ENCODE measurements at regions not wholly inside any gene's neighbourhood (a gene's known extent, or its start where the extent isn't known, plus 50 kb on each side); places are given as distances from the start of the nearest gene placed in this dataset.
"Not testable (repeated sequence)": the region's sequence is repeated elsewhere in the genome, so short reads cannot be mapped to it uniquely, and the experiment has no call there.

DNA sequence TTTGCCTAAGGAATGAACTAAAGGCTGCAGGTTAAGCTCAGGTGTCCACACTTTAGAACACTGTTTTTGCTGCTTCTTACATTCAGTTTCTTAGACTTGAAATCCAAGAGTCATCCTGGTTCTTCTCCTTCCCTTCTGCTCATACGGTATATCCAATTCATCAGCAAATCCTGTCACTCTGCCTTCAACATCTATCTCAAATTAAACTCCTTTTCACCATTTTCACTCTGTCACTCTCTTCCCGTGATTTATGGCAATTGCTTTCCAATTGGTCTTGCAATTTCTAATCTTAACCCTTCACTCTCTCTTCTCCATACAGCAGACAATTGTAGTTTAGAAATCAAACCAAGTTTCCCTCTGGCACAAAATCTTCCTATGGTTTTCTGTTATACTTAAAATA, 182.9 kb downstream of the MRPS30 start:
- no peak for TF ChIP-seq CTCF (IDR thresholded peaks at IDR 0.05; ENCODE audit: low read depth, low read length, missing control alignments)
- H3K4me3 ChIP-seq (ENCODE audit: low read depth, low read length): no peak overlapping the region
- DNase-seq (ENCODE audit: low read depth): no peak

DNA sequence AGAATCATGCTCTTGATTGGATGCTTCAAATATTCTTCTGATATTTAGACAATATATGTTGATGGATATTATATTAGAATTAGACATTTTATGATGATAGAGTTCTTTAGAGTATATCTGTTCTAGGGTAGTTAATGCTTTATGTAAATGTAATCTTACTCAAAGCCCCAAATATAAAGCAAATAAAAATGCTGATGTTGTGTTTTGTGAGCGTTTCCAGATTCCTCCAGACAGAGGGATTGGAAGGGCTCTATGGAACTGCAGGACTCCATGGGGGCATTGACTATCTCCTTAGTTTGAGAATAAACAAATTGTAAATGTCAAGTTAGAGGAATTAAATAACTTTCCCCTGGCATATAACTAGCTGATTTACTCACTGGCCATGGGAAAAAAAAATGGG, 184.5 kb downstream of the MRPS30 start:
- TF ChIP-seq CTCF (IDR thresholded peaks at IDR 0.05; ENCODE audit: low read depth, low read length, missing control alignments): no peak
- no peak for DNase-seq (ENCODE audit: low read depth)
- H3K4me3 ChIP-seq (ENCODE audit: low read depth, low read length): no peak overlapping the region

DNA sequence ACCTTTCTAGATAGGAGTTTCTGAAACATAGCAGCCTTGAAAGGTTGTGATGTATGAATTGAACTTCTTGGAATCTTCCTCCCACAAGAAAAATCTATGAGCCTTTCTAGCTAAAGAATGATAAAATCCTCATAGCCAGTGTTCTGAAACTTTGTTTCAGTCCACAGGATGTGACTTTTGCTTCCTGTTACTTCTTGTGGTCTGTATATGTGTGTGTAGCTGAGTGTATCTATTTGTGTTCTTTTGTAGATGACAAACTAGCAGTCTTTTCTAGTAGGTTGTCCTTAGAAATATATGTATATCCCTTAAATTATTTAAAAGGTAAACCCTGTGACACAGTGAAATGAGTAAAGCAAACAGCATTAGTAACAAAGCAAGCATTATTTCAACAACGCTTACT, 188.8 kb downstream of the MRPS30 start:
- H3K4me3 ChIP-seq (ENCODE audit: low read depth, low read length): no peak overlapping the region
- DNase-seq (ENCODE audit: low read depth): no peak
- TF ChIP-seq CTCF (IDR thresholded peaks at IDR 0.05; ENCODE audit: low read depth, low read length, missing control alignments): no peak

DNA sequence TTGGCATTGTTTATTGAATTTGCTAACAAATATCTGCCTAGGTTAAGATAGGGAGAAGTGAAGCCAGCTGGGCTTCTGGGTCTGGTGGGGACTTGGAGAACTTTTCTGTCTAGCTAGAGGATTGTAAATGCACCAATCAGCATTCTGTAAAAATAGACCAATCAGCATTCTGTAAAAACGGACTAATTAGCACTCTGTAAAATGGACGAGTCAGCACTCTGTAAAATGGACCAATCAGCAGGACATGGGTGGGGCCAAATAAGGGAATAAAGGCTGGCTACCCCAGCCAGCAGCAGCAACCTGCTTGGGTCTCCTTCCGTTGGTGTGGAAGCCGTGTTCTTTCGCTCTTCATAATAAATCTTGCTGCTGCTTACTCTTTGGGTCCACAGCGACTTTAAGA, 198.4 kb downstream of the MRPS30 start:
- not testable (repeated sequence) for DNase-seq (ENCODE audit: low read depth); H3K4me3 ChIP-seq (ENCODE audit: low read depth, low read length)

GRCh38 chr5:45017568-45017967, 208.8 kb downstream of the MRPS30 start:
- no peak for DNase-seq (ENCODE audit: low read depth)
- TF ChIP-seq CTCF (IDR thresholded peaks at IDR 0.05; ENCODE audit: low read depth, low read length, missing control alignments): no peak
- no peak overlapping the region for H3K4me3 ChIP-seq (ENCODE audit: low read depth, low read length)

DNA sequence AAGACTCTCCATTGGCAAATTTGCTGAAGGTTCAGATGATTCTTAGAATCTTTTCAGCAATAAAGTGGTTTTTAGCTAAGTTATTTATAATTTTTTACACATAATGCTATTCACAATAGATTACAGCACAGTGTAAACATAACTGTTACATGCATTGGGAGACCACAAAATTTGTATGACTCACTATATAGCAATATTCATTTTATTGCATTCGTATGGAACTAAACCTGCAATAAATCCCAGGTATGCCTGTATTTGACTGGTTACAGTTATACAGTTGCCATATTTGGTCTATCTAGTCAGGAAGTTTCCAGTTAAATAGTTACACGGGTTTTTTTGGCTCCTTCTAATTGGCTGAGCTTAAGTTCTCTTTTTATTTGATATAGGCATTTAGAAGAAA, 220.8 kb downstream of the MRPS30 start:
- DNase-seq (ENCODE audit: low read depth): no peak
- no peak overlapping the region for H3K4me3 ChIP-seq (ENCODE audit: low read depth, low read length)
- TF ChIP-seq CTCF (IDR thresholded peaks at IDR 0.05; ENCODE audit: low read depth, low read length, missing control alignments): no peak

DNA sequence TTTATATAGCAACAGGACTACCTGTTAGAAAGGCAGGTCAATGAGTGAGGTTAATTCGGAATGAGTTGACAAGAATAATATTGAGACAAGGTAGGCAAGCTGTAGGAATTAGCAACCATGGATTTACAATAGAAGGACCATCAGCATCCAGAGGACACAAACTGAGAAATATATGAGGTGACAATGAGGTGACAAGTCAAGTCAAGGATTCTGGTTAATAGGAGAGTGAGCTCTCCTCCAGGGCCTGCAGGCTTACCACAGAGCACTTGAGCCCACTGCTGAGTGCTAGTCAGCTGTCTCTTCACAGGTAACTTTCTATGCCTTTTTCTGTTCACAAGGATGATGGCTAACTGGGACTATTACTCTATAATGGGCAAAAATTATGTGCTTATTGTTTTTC, 227.2 kb downstream of the MRPS30 start:
- TF ChIP-seq CTCF (IDR thresholded peaks at IDR 0.05; ENCODE audit: low read depth, low read length, missing control alignments): no peak
- DNase-seq (ENCODE audit: low read depth): no peak

DNA sequence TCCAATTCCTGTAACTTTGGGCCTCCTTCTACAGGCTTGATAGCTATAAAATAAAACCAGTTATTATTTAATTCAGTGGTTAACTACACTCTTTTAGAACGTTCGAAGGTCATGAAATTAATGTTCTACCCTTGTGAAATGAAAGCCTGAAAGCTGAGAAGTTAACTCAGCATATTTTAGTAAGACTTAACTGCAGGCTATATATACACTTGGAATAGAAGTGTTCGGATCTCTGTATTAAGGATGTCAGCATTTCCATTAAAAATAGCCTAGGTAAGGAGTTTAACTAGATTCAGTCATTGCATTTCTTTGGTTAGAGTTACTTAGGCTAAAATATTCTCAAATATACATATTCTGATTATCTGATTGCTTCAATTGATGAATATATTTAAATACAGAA, 229.2 kb downstream of the MRPS30 start:
- no peak for TF ChIP-seq CTCF (IDR thresholded peaks at IDR 0.05; ENCODE audit: low read depth, low read length, missing control alignments)
- no peak for DNase-seq (ENCODE audit: low read depth)
- no peak overlapping the region for H3K4me3 ChIP-seq (ENCODE audit: low read depth, low read length)

More for the DNA sequence above, 227.2 kb downstream of the MRPS30 start:
- H3K4me3 ChIP-seq (ENCODE audit: low read depth, low read length): no peak overlapping the region

Measured in GM12864 (cell line).